Activated naive CD4-positive, alpha-beta T cell treated with Interleukin-2 at 50 U/mL for 16 hours (primary cell): ENCODE measurements at regions not wholly inside any gene's neighbourhood (a gene's known extent, or its start where the extent isn't known, plus 50 kb on each side); places are given as distances from the start of the nearest gene placed in this dataset.
"Not testable (repeated sequence)": the region's sequence is repeated elsewhere in the genome, so short reads cannot be mapped to it uniquely, and the experiment has no call there.

ENCODE experiments used
- DNase-seq: peaks from one replicate; pipeline ENCODE4 v3.0.0-alpha.2; 2020

DNA sequence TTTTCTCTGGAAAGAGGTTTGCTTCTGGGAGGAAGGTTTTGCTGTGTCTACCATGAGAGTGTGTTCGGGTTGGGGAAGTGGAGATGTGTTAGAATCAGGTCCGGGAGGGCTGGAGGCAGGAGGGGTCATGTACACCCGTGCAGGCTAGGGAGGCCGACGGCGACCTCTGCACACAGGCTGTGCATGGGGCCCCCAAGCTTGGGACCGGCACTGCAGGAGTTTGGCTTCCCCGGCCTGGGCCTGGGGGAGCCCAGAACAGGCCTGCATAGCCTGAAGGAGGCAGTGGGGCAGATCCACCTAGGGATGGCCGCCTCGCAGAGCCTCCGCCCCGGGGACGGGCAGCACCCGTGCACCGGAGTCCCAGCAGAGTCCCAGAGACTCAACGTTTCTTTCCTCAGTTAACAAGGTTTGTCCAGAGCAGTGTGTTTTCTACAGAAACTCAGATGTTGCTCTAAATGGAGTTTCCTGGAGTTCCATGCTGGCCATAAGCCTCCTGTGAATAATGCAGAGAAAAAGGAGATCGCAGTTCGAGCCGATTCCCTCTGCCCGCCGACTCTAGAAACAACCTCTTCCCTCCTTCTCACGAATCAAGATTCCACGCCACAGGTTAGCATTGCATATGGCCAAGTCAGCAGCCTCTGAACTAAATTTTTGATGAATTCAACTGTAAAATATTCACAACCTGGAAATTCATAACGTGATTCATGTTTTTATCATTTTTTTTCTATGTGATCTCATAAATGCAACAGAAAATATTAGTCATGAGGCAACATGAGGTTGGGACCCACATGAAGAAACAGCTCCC is 427.3 kb downstream of the BRD1 start:
- DNase-seq = no peak

- no peak for DNase-seq
Measured at GRCh38 chr22:49398646-49399045, 429.0 kb downstream of the BRD1 start.

GRCh38 chr22:49398115-49398514 is 429.6 kb downstream of the BRD1 start:
- no peak for DNase-seq

- no peak for DNase-seq
Measured at GRCh38 chr22:49396817-49397216, 430.9 kb downstream of the BRD1 start.

GRCh38 chr22:49395617-49396016 is 432.1 kb downstream of the BRD1 start:
- no peak for DNase-seq

DNA sequence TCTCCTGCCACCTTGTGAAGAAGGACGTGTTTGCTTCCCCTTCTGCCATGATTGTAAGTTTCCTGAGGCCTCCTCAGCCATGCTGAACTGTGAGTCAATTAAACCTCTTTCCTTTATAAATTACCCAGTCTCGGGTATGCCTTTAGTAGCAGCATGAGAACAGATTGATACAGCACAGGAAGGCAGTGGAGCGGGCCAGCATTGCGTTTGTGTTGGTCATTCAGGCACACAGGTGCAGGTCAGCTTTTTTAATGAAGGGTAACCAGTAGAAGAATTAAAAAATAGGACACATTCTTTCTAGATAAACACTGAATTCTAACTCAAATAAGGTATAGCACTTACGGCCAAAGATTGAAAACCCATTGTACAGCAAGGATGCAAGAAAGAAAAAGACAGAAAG is 432.6 kb downstream of the BRD1 start:
- not testable (repeated sequence) for DNase-seq

DNA sequence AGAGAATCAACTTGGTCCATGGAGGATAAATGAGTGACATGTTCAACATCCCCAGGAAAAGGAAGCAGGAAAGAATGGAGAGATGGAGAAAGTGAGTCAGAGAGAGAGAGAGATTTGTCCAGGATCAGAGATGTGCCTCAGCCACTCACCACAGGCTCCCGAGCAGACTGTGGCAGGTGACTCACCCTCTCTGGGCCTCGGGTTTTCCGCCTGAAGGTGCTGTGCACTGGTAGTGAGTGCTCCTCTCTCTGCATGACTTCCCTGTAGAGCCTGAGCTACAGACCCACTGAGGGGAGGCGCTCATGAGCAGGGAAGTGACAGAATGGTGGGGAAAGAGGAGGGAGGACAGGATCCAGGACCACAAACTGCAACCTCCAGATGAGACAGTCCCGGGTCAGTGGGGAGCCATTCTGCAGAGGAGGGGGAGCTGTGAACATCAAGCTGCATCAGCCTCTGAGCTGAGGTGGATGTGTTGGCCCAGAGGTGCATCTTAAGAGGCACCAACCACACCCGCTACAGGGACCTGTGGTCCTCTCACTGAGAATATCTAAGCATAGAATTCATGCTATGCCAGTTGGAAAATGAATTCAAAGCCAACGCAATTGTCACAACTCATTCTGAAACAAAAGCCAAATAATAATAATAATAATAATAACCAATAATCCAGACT is 433.4 kb downstream of the BRD1 start:
- DNase-seq = no peak

- no peak for DNase-seq
Measured at GRCh38 chr22:49393526-49393925, 434.1 kb downstream of the BRD1 start.

DNA sequence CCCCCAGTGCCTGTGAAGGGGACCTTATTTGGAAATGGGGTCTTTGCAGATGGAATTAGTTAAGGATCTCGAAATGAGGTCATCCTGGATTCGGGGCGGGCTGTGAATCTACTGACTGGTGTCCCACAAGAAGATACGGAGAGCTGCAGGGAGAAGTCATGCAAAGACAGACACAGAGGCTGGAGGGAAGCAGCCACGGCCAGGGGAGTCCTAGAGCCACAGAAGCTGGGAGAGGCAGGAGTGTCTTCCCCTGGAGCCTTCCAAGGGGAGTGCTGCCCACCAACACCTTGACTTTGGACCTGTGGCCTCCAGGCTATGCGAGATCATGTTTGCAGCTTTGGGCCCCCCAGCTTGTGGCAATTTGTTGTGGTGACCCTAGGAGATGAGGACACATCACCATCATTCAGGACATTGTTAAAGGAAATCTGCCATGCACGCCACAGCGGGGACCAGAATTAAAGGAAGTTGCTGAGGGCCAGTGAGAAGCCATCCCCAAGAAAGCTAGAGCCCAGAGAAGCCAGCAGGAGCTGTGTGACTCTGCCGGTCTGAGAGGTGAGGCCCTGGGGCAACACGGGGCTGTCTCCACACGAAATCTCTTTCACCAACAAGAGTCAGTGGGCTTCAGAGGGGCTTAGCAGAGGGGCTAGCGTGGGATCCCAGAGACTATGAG is 434.7 kb downstream of the BRD1 start:
- no peak for DNase-seq

GRCh38 chr22:49392247-49392646 is 435.4 kb downstream of the BRD1 start:
- DNase-seq = no peak

DNA sequence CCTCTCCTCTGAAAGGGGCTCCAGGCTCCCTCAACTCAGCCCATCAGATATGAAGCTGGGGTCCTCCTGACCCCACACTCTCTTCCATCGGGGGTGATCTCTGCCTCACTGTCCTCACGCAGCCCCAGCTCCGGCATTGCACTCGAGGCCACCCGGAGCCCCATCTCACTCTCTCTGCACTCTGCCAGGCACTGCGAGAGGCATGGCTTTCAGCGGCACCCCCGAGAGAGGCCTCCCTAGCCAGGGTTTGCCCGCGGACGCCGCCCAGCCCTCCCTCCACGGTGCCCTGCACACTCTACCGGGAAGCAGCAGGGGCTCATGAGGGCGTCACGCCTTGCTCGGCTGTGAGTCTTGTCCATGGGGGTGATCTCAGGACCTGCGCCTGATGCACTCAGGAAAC is 436.2 kb downstream of the BRD1 start:
- DNase-seq = no peak

DNA sequence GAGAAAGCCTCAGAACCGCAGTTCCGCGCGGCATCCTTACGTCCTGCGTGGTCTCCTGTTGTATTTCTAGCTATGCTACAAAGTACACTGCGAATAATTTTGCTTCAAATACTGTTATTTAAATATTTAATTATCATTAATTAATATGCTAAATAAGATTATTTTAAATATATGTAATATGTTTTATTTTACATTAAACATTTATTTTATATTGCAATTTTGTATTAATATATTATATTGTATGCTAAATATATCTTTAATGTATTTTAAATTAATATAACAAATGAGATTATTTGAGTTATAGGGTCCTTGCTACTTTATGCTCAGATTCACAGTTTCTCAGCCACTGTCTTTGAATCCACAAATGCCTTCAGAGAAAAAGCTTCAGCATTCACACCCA is 436.7 kb downstream of the BRD1 start:
- DNase-seq = no peak

- DNase-seq = not testable (repeated sequence)
Measured at GRCh38 chr22:49383909-49384308, 443.8 kb downstream of the BRD1 start.

GRCh38 chr22:49382451-49382735 is 445.3 kb downstream of the BRD1 start:
- DNase-seq = no peak

GRCh38 chr22:49381595-49382450 is 445.9 kb downstream of the BRD1 start:
- DNase-seq = no peak

- no peak for DNase-seq
Measured at GRCh38 chr22:49380828-49381114, 446.9 kb downstream of the BRD1 start.

DNA sequence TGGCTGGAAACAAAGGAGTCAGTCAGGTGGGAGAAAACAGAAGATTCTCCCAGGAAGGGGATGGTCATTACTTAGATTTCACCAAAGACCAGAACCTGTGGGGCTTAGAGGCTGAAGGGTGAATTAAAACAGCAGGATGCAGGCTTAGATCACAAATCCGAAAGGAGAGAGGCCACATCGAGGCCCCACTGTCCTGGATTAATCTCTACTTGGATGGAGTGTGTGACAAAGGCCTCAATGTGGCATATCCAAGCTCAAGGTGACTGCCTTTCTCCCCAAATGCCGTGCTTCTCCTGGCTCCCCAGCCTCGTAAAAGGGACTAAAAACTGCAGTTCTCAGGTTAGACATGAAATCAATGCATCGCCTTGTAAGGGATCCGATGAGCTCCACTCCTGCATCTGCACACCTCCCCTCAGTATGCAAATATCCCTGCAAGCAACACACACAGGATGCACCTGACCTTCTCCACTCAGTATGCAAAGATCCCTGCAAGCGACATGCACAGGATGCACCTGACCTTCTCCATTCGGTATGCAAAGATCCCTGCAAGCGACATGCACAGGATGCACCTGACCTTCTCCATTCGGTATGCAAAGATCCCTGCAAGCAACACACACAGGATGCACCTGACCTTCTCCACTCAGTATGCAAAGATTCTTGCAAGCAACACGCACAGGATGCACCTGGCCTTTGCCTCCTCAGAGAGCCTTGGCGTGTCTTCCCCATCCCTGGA is 447.4 kb downstream of the BRD1 start:
- DNase-seq = no peak

- no peak for DNase-seq
Measured at GRCh38 chr22:49377306-49377705, 450.4 kb downstream of the BRD1 start.

DNA sequence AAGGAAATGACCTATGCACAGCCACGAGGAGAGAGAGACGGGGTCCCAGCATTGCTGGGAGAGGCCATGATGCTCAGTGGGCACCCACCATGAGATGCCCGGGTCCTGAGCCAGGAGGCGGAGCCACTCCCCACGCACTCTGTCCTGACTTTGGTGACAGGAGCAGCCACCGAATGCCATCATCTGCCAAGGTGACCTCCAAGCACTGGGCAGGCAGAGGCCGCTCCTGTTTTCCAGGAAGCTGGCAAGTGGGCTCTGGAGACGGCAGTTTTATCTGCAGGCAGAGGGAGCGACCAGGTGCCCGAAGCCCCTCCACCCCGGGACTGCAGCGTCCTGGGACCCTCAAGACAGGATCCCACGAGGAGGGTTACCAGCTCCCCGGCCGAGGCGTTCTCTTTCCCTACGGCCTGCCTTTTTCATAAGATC is 453.9 kb downstream of the BRD1 start:
- DNase-seq = no peak

DNA sequence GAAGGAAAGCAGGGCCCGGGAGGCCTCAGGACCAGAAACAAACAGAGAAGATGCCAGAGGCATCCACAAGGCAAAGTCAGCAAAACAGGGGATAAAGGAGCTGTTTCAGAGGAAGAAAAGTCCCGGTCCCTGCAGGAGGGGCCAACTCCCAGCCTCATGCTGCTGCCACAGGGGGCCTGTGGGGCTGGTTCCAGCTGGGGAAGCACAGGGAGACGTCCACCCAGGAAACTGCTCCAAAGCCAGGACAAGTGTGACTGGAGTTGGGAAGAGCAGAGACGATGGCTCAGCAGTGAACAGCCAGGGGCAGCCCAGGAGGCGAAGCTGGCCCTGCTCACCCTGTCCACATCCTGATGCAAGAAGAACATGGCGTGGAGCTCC is 454.4 kb downstream of the BRD1 start:
- no peak for DNase-seq

DNA sequence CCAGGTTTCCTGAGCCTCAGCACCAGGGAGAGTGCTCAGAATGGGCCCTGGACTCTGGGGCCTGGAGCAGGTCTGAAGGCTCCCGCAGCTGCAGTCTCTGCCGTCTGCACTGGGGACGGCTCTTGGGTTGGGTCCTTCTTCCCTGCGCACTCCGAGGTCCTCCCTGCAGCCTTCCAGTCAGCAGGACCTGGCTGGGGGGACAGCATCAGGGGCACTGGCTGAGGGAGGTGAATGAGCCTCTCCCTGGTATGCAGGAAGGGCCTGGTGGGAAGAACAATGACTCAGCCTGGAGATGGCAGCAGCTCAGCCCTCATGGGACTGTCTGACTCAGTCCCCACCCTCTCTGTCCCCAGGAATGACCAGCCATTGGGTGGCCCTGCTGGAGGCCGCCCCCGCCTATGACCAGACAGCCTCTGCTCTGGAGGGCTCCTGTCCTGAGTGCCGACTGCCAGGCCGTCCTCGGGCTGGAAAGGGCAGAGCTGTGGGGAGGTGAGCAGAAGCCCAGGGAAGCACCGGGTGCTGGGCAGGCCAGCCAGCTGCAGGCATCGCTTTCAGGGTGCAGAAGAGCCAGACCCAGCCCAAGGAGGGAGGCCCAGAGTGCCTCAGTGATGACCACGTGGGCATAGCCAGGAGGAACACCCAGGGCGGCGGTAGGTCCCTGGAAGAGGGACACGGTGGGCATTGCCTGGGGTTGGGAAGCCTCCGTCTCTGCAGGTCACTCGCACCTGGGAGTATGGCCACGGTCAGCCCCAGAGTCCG is 455.0 kb downstream of the BRD1 start:
- DNase-seq = no peak

- no peak for DNase-seq
Measured at GRCh38 chr22:49372111-49372529, 455.6 kb downstream of the BRD1 start.
